OCI-LY1 (cell line): ENCODE measurements at regions not wholly inside any gene's neighbourhood (a gene's known extent, or its start where the extent isn't known, plus 50 kb on each side); places are given as distances from the start of the nearest gene placed in this dataset.

Experiments
- H2AFZ ChIP-seq: fragments of 200-600 bp; sonication (generic), shearing (Covaris generic); 2 replicates; pipeline ENCODE4 v1.6.0; 2014; ENCODE audit warnings: antibody characterized with exemption, mild to moderate bottlenecking, low read length
- H3F3A ChIP-seq: fragments of 200-600 bp; sonication (generic), shearing (Covaris generic); 2 replicates; pipeline ENCODE4 v1.6.0; 2014; ENCODE audit warnings: mild to moderate bottlenecking, antibody characterized with exemption, low read length, moderate library complexity; ENCODE audit not compliant: insufficient read depth
- H3K27ac ChIP-seq: fragments of 200-600 bp; sonication (generic); 2 replicates; pipeline ENCODE4 v1.5.1; 2014; ENCODE audit warnings: low read length, mixed run types, mild to moderate bottlenecking, low read depth; ENCODE audit not compliant: poor library complexity, severe bottlenecking
- H3K27me3 ChIP-seq: fragments of 200-600 bp; sonication (generic); 2 replicates; pipeline ENCODE4 v1.6.0; 2014; ENCODE audit warnings: antibody characterized with exemption, mild to moderate bottlenecking, low read length, moderate library complexity; ENCODE audit not compliant: insufficient read depth
- H3K36me3 ChIP-seq: fragments of 200-600 bp; sonication (generic); 2 replicates; pipeline ENCODE4 v1.6.1; 2014; ENCODE audit warnings: mild to moderate bottlenecking, antibody characterized with exemption, low read length, moderate library complexity, mixed read lengths; ENCODE audit not compliant: insufficient read depth
- H3K4me1 ChIP-seq: fragments of 200-600 bp; sonication (generic); 2 replicates; pipeline ENCODE4 v1.5.1; 2014; ENCODE audit warnings: mild to moderate bottlenecking, low read length, moderate library complexity; ENCODE audit not compliant: insufficient read depth, severe bottlenecking
- H3K4me2 ChIP-seq: fragments of 200-600 bp; sonication (generic), shearing (Covaris generic); 2 replicates; pipeline ENCODE4 v1.6.1; 2014; ENCODE audit warnings: low read length
- H3K4me3 ChIP-seq: fragments of 200-600 bp; sonication (generic); 2 replicates; pipeline ENCODE4 v1.5.1; 2014; ENCODE audit warnings: low read length, low read depth, mild to moderate bottlenecking, mixed read lengths; ENCODE audit not compliant: poor library complexity, severe bottlenecking
- H3K79me2 ChIP-seq: fragments of 200-600 bp; shearing (Covaris generic); 2 replicates; pipeline ENCODE4 v1.6.1; 2016; ENCODE audit warnings: mixed run types, low read length, mixed read lengths; ENCODE audit not compliant: insufficient read depth
- H3K9ac ChIP-seq: fragments of 200-600 bp; sonication (generic), shearing (Covaris generic); 2 replicates; pipeline ENCODE4 v1.6.1; 2014; ENCODE audit warnings: mild to moderate bottlenecking, low read length, mixed read lengths
- H3K9me2 ChIP-seq: fragments of 200-600 bp; sonication (generic), shearing (Covaris generic); 2 replicates; pipeline ENCODE4 v1.6.1; 2014; ENCODE audit warnings: low read depth, mild to moderate bottlenecking, low read length, mixed read lengths
- H3K9me3 ChIP-seq: fragments of 200-600 bp; shearing (Covaris generic); 2 replicates; pipeline ENCODE4 v1.6.1; 2014; ENCODE audit warnings: low read length, mixed read lengths
- H4K20me1 ChIP-seq: fragments of 200-600 bp; sonication (generic), shearing (Covaris generic); 2 replicates; pipeline ENCODE4 v1.6.0; 2016; ENCODE audit warnings: mild to moderate bottlenecking, low read length; ENCODE audit not compliant: insufficient read depth
- CTCF ChIP-seq: fragments of 200-600 bp; sonication (generic), shearing (Covaris generic); IDR thresholded peaks from 2 replicates; pipeline ENCODE4 v1.5.1; 2017; ENCODE audit warnings: mild to moderate bottlenecking, antibody characterized with exemption, low read length, moderate library complexity, mixed read lengths
- EZH2 ChIP-seq: fragments of 200-600 bp; sonication (generic), shearing (Covaris generic); IDR thresholded peaks from 2 replicates; pipeline ENCODE4 v1.8.0; 2017; ENCODE audit warnings: borderline replicate concordance, mixed run types, mild to moderate bottlenecking, antibody characterized with exemption, low read length, moderate library complexity, mixed read lengths

- H3K36me3 ChIP-seq = no peaks in the 10 kb centered on the region
- no peak overlapping the region for H2AFZ ChIP-seq
- H3K79me2 ChIP-seq = no peaks in the 10 kb centered on the region
- H3K4me1 ChIP-seq = no peaks in the 10 kb centered on the region
- no peak overlapping the region for H3K27ac ChIP-seq
- no peaks in the 10 kb centered on the region; the same call in 1 of the 2 replicates for H3K27me3 ChIP-seq
- H3K9ac ChIP-seq = no peak overlapping the region
- H3K9me2 ChIP-seq = no peaks in the 10 kb centered on the region
- H3F3A ChIP-seq = no peaks in the 10 kb centered on the region
- TF ChIP-seq EZH2 = no peak
- no peak for TF ChIP-seq CTCF
- H3K4me2 ChIP-seq = no peak overlapping the region
- no peak overlapping the region for H3K4me3 ChIP-seq
- no peaks in the 10 kb centered on the region for H4K20me1 ChIP-seq
- H3K9me3 ChIP-seq = no peaks in the 10 kb centered on the region
Observed at GRCh38 chr2:10971161-10971887, 59.6 kb downstream of the KCNF1 start.

GRCh38 chr2:10971888-10972260, 60.1 kb downstream of the KCNF1 start:
- Histone ChIP-seq H2AFZ (no peak overlapping the region), H3K27ac (no peak overlapping the region), H4K20me1 (no peaks in the 10 kb centered on the region), H3K9ac (no peak overlapping the region), H3F3A (no peaks in the 10 kb centered on the region), H3K9me3 (no peaks in the 10 kb centered on the region), H3K36me3 (no peaks in the 10 kb centered on the region), H3K79me2 (no peaks in the 10 kb centered on the region), H3K4me1 (no peaks in the 10 kb centered on the region), H3K4me2 (no peak overlapping the region), H3K27me3 (no peaks in the 10 kb centered on the region; the same call in 1 of the 2 replicates), H3K4me3 (no peak overlapping the region), H3K9me2 (no peaks in the 10 kb centered on the region)
- no peak for TF ChIP-seq CTCF

- Histone ChIP-seq H4K20me1 (no peaks in the 10 kb centered on the region), H3K9me2 (no peaks in the 10 kb centered on the region), H3K4me2 (no peak overlapping the region), H3K36me3 (no peaks in the 10 kb centered on the region), H2AFZ (no peak overlapping the region), H3F3A (no peaks in the 10 kb centered on the region), H3K27ac (no peak overlapping the region), H3K79me2 (no peaks in the 10 kb centered on the region), H3K4me1 (no peaks in the 10 kb centered on the region), H3K27me3 (no peaks in the 10 kb centered on the region; the same call in 1 of the 2 replicates), H3K9me3 (no peaks in the 10 kb centered on the region), H3K9ac (no peak overlapping the region), H3K4me3 (no peak overlapping the region)
- TF ChIP-seq CTCF = no peak
- TF ChIP-seq EZH2 = no peak
Observed at GRCh38 chr2:10972683-10973433, 61.1 kb downstream of the KCNF1 start.
